HG03045 (cell line): ENCODE measurements at regions not wholly inside any gene's neighbourhood (a gene's known extent, or its start where the extent isn't known, plus 50 kb on each side); places are given as distances from the start of the nearest gene placed in this dataset.

Source experiments
- ATAC-seq: cut with Tn5 transposase; IDR thresholded peaks from one replicate; pipeline ENCODE4 v1.9.1; 2021; ENCODE audit warnings: mild to moderate bottlenecking, moderate library complexity; ENCODE audit not compliant: unreplicated experiment

DNA sequence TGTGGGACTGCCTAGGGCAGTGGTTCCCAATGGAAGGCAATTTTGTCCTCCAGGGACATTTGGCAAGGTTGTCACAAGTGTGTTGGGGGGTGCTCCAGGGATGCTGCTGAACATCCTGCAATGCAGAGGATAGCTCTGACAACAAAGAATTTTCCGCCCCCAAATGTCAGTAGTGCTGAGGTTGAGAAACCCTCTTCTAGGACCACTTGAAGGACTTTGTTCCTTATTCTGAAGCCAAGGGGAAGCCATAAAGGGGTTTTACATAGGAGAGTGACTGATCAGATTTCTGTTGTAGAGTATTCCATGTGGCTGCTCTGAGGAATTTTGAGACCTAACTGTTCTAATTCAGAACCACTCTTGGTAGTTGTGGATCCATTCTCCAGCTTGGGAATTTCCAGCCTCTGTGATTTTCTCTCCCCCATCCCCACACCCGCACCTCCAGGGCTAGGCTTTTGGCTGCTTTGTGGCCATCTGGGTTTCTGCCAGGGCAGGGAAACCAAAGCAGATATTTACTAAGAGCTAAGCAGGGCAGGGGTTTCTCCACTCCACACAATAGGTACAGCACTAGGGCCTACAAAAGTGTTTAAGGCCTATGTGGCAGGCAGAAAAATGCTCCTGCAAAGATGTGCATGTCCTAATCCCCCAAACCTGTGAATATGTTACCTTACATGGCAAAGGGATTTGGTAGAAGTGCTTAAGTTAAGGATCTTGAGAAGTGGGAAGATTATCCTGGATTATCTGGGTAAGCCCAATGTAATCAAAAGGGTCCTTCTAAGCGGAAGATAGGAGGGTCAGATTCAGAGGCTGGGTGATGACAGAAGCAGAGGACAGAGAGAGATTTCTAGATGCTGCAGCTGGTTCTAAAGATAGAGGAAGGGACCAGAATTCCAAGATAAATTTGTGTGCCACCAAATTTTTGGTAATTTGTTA lies 135.4 kb downstream of the TMEM17 start:
- ATAC-seq: no peak

DNA sequence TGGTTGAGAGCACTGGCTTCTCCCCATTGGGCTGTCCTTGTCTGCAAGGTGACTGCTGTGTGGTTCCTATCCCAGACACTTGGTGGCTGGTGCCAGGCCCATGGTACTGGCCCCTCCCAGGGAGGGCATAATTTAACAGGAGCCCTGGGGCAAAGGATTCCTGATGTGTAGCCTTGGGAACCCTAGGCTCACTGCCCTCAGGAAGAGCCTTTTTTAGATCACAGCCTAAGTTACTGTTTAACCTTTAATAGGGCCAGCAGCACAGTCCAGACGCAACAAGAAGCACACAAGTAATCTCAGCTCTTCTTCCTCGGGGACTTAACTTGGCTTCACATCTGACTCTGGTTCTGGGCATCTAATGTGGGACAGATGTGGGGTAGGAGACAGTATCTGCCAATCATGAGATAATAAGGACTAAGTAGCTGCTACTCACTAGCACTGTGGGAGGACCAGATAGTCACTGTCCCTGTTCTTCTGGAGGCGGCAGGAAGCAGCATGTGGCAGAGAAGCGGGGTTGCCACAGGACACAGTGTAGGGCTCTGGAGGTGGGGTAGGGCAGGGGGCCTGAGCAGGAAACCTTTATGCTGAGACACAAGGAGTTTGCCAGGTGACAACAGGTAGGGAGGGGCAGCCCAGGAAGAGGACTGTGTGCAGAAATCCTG lies 136.3 kb downstream of the TMEM17 start:
- no peak for ATAC-seq

DNA sequence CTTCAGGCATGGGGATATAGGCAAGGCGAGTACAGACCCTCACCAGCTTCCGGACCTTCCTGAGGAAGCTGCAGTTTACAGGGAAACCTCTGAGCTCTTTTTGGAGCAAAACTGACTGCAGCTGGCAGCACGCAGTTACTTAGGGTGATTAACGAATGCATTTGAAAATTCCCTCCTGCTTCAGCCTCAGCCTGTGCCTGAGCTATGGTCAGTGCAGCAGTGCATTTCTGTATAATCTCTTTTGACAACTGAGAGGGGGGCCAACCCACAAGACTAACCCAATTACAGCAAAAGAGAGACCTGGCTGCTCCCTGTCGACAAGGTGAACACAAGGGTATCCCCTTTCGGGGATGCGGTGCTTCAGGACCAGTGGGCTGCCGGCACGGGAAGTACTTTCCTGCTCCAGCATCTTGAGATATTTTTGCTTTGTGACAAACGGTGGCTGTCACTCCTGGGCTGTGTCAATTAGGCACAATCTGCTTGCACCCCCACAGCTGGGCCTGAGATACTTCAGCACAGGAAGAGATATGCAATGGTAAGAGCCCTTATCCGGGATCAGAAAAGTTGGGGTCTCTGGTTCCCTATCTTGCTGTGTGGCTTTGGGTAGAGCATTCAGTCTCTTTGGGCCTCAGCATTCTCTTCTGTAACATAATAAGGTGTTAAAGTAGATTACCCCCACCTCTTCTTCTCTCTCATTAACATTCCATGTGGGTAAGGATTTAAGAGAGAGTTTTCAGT lies 141.0 kb downstream of the TMEM17 start:
- ATAC-seq: no peak

DNA sequence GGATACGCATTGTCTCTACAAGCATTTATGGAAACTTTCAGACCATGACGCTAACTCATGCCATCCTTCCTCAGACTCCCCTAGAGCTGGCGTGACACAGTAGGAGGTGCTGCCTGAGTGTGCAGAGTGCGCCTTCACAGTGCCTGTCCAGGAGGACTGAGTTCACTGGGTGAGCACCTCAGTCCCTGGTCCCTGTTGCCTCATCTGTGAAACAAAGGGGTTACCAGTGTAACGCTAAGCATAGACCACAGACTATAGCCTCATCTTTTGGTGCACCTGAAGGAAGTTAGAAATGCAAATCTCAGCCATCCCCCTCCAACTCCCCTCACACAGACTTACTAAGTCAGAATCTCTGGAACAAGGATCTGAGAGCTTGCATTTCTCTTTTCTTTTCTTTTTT lies 142.8 kb downstream of the TMEM17 start:
- ATAC-seq: no peak

DNA sequence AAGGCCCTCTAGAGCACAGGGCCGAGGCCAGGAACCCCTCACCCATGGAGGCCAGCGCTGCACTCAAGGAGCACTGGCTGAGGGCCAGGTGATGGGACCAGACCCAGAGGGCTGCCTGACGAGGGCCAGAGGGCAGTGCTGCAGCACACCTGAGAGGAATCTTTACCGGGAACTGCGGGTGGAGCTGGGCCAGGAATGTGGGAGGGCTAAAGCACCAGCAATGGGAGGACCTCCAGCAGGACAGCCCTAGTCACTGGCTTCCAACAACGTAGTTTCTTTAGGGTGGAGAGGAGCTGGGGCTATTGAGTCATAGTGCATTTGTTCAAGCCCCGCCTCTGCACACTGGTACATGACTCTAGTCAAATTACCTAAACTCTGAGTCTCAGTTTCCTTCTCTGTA lies 143.4 kb downstream of the TMEM17 start:
- no peak for ATAC-seq

DNA sequence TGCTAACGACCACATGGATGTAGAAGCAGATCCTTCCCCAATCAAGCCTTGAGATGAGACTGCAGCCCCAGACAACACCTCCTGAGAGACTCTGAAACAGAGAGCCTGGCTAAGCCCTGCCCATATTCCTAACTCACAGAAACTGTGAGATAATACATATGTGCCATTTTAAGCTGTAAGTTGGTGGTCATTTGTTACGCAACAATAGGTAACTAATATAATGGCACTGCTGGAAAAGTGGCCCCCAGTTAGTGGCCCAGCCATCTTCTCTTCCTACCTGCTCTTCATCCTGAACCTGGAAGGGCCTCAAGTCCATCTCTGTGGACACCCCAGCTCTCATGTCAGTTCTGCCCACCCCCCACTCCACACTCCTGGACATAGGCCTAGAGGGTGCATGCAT lies 144.0 kb downstream of the TMEM17 start:
- ATAC-seq: no peak

DNA sequence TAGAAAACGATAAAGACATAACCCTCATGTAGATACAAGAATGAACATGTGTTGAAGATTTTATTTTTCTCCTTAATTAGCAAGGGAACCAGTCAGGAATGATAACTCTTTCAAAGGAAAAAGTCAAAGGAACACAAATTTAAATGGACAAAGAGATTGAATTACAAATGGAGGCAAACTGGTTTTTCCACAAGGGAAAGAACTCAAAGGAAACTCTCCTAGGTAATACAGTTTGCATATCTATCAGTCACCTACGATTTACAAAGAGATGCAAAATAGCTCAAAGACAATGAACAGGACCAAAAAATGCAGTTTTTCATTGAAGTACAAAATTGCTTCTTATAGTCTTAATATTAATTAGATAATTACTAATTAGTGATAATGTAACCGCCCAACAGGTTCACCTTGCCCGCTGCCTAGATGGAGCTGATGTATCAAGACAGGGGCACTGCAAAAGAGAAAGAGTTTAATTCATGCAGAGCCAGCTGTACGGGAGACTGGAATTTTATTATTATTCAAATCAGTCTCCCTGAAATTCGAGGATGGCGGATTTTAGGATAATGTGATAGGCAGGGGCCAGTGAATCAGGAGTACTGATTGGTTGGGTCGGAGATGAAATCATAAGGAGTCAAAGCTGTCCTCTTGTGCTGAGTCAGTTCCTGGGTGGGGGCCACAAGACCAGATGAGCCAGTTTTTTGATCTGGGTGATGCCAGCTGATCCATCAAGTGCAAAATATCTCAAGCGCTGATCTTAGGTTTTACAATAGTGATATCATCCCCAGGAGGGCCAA lies 151.0 kb downstream of the TMEM17 start:
- no peak for ATAC-seq

DNA sequence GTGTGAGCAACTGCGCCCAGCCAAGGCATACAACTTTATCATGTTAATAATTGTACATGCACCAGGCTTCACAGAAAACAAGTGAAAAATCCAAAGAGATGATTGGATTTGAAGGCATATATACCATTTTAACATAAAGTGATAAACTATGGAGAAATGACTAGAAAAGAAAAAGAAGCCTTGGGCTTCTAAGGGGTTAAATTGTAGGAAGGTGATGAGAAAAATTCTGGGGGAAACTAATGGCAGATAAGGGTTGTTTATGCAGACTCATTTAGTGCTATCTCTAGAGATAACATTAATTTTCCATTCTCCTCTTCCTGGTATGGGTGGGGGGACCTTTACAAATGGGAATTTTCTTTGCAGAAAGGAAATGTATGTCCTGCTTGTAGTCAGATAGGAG lies 154.0 kb downstream of the TMEM17 start:
- ATAC-seq: no peak

DNA sequence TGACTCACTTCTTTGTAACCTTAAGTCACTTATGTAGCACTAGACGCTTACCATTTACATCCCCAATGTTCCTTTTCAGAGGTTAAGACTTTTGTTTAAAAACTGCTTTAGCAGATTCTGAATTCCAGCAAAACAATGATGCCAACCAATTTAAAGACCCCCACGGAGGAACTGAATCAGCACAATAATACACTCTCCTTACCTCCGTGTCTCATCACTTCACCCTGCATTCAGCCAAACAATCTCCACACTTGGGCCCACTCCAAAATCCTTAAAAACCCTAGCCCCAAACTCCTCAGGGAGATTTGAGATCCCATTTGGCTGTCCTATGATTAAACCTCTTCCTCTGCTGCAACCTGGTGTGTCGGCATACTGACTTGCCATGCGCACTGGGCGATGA lies 153.9 kb downstream of the B3GNT2 start:
- ATAC-seq: no peak

DNA sequence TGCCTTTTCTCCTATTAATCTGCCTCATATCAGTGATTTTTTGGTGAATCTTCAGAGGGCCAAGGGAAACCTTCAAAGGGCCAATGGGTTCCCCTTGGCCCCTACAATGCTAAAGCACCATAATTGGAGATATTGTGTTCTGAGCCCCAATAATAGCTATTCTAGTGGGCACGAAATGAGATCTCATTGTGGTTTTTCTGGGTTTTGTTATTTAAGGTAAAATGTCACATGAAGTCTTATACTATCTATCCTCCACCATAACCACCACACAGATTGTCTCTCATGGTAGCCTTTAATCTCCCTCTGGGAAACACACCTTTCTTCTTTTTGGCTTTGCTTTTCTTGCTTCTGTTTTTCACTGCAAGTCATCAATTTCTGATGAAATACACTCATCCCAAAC lies 152.8 kb downstream of the B3GNT2 start:
- no peak for ATAC-seq

DNA sequence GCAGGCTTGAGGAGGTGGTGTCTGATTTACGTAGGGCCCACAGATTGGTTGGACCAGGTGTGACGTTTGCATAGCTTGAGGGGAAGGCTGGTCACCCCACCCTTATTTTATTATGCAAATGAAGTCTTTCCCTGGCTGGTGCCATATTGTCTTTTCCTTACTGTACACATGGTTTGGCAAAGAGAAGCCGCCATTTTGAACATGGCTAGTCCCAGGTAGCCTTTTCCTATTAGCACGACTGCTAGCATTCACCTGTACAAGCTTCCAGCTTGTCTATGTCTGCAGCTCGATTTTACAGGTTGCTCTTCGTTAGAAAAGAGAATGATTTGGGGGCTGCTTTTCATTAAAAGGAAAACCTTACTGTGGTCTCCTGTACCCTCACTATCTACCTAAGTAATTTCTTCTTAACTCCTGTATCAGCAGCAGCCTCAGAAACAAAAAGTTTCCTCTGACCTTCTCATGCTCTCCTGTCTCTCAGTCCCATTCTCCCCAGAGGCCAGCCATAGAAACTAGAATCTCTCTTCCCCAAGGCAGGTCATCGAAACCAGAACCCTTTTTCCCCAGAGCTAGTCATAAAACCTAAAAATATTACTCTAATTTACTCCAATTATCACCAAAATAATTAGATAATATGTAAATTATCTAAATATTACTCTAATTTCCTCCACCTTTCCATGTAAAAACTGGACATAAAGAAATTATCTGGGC lies 151.8 kb downstream of the B3GNT2 start:
- ATAC-seq: no peak

DNA sequence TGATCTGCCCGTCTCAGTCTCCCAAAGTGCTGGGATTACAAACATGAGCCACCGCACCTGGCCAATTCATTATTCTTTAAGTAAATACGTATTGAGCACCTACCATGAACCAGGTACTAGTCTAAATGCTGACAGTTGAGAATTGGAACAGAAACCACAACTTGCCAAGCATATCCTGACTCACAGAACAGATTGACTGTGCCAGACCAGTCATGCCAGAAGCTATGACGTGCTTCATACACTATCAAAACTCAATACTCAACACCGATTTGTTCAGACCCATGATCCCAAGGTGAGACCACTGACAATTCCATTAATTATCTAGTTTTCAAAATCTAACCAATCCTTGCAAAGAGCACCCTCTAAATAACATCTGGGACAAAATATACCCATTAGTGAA lies 148.6 kb downstream of the B3GNT2 start:
- peak; percentile 63 for ATAC-seq

DNA sequence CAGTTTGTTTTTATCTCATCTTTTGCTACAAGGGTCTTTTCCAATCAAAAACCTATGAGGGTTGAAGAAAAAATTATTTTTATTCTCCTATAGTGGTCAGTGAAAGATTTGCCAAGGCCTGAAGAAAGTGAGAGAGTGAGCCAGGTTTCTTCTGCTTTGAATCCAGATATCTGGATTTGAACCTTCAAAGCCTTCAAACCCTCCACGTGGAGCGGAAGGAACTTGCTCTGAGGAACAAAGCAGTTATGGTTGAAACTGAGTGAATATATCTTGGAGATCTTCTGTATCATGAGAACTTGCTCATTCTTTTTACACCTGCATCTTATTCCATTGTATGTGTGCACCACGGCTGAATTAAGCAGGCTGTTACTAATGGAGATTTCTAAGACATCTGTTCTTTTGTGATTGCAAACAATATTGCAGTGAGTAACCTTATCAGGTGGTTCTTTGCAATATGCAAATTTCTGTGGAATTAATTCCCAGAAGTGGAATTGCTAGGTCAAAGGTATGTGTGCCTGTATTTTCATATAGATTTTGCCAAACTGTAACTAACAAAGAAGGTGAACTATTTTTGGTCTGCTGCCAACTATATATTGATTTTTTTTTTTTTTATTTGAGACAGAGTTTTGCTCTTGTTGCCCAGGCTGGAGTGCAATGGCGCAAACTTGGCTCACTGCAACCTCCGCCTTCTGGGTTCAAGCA lies 147.9 kb downstream of the B3GNT2 start:
- ATAC-seq: no peak

DNA sequence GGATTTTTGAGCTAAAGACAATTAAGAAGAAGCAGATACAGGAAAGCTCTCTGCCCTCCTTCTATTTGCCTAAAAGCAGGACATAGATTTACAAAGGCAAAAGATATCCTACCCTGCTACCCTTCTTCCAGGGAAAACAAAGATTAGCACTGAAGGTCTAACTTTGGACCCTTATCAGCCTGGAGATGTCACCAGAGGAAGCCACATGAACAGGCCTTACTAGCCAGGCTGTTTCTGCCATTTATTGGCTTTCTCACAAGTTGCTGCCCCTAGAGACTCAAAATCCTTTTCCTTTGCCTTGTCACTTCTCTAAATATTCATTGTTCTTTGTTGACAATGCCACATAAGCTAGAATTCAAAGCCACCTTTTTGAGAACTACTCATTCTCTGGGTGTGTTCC lies 147.3 kb downstream of the B3GNT2 start:
- ATAC-seq: no peak

DNA sequence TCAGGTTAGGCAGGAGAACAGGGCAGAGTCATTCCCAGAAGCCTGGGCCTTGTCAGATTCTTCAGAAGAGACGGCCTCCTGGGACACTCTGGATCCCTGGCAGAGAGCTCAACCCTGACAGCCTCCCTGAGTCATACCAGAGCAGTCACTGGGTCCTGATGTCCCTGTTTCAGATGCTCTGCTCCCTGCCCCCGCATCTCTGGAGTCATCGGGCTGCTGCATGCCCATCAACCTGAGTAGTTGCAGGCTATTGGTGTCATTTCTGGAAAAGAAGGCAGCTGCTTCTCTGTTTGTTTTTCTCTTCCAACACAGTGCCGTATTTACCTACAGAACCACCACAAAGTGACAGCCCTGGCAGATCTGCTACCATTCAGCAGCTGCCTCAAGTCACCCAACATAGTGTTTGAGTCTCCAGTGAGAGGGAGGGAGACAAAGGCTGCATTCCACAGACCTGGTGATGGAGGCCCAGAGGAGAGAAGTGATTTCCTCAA lies 145.1 kb downstream of the B3GNT2 start:
- peak; percentile 58 for ATAC-seq

DNA sequence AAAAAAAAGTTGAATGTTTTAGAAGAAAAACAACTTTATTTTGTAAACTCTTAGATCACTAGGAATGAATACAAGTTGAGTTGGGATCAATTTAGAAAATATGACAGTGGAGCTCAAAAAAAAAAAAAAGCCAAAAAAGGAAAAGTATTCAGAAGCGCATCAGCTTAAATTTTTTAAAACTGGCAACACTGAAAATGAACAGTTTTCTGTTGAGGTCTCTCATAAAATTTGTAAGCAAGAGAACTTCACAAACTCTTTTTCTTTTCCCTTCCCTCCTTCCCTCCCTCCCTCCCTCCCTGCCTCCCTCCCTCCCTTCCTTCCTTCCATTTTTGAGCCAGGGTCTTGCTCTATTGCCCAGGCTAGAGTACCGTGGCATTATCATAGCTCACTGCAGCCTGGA lies 143.9 kb downstream of the B3GNT2 start:
- ATAC-seq: no peak

DNA sequence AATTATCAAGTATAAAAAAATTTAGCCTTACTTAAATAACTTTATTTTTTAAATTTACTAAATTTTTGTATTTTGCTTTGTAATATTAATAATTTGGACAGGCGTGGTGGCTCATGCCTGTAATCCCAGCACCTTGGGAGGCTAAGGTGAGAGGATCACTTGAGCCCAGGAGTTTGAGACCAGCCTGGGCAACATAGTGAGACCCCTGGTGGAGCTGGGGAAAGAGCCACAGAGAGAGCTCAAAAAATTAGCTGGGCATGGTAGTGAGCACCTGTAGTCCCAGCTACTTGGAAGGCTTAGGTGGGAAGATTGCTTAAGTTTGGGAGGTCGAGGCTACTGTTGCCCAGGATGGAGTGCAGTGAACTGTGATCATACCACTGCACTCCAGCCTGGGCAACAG lies 143.5 kb downstream of the B3GNT2 start:
- no peak for ATAC-seq

DNA sequence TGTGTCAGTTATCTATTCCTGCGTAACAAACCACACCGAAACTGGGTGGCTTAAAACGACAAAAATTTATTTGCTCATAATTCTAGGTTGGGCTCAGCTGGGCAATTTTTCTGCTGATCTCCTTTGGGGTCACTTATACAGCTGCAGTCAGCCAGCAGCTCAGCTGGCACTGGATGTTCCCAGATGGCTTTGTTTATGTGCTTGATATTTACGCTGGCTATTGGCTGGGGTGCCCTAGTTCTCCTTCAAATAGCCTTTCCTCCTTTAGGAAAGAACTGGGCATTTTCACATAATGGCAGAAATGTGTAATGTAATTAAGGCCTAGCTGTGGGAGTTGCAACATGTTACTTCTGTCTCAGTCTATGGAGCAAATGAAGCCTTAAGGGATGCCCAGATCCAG lies 142.2 kb downstream of the B3GNT2 start:
- ATAC-seq: no peak

DNA sequence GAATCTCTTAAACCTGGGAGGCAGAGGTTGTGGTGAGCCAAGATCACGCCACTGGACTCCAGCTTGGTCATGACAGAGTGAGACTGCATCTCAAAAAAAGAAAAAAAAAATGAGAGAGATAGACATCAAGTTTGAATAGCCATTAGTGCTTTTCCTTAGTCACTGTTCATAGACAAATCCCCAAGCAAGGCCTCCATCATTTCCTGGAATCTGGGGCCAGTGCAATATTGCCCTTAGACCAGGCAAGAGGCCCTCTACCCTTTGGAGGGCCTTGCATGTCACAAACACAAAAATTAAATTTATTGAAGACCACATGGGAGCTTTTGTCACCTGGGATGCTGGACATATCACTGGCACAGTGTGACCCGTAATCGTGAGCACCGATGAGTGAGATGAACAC lies 141.5 kb downstream of the B3GNT2 start:
- ATAC-seq: no peak

DNA sequence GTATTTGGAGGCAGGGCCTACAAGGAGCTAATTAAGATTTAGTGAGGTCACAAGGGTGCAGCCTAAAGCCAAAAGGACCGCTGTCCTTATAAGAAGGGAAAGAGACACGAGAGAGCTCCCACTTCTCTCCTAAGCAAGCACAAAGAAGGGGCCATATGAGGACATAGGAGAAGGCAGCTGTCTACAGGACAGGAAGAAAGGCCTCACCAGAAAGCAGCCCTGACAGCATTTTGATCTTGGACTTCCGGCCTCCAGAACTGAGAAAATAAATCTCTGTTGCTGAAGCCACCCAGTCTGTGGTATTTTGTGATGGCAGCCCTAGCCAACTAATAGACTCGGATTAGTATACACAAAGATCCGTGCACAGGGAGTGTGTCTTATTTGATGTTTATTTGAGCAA lies 139.7 kb downstream of the B3GNT2 start:
- ATAC-seq: no peak
